PC-3 (cell line): ENCODE measurements at regions not wholly inside any gene's neighbourhood (a gene's known extent, or its start where the extent isn't known, plus 50 kb on each side); places are given as distances from the start of the nearest gene placed in this dataset.

Experiments used
- EZH2 ChIP-seq: fragments of 300-600 bp; sonication (generic); IDR thresholded peaks from one replicate; pipeline ENCODE4 v1.6.1; 2017; ENCODE audit warnings: antibody characterized with exemption, mild to moderate bottlenecking, low read length; ENCODE audit not compliant: unreplicated experiment
- EZH2phosphoT487 ChIP-seq: fragments of 300-600 bp; sonication (generic); IDR thresholded peaks from 2 replicates; pipeline ENCODE4 v1.6.1; 2018; ENCODE audit warnings: mild to moderate bottlenecking, antibody characterized with exemption, low read length, borderline replicate concordance
- TF ChIP-seq, protein P1 (sequence below): fragments of 300-600 bp; sonication (generic); conservative IDR thresholded peaks from 2 replicates; pipeline ENCODE4 v1.5.1; 2017; ENCODE audit warnings: antibody characterized with exemption, low read depth, mild to moderate bottlenecking, low read length

DNA sequence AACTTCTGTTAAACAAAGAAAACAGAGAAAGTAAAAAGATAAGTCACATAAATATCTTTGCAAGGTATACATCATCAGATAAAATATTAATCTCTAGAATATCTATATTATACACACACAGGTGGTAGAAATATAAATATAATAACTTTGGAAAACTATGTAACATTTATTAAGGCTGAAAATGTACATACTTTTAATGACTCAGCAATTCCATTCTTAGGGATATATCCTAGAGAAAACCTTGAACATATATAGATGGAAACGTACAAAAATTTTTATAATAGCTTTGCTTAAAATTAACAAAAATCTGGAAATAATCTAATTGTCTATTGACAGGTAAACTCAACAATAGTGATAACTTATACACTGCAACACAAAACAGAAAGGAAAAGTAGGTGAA, 381.3 kb downstream of the GPD2 start:
- TF ChIP-seq, protein P1, sequence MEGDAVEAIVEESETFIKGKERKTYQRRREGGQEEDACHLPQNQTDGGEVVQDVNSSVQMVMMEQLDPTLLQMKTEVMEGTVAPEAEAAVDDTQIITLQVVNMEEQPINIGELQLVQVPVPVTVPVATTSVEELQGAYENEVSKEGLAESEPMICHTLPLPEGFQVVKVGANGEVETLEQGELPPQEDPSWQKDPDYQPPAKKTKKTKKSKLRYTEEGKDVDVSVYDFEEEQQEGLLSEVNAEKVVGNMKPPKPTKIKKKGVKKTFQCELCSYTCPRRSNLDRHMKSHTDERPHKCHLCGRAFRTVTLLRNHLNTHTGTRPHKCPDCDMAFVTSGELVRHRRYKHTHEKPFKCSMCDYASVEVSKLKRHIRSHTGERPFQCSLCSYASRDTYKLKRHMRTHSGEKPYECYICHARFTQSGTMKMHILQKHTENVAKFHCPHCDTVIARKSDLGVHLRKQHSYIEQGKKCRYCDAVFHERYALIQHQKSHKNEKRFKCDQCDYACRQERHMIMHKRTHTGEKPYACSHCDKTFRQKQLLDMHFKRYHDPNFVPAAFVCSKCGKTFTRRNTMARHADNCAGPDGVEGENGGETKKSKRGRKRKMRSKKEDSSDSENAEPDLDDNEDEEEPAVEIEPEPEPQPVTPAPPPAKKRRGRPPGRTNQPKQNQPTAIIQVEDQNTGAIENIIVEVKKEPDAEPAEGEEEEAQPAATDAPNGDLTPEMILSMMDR = no peak
- TF ChIP-seq EZH2 (no peak), EZH2phosphoT487 (no peak)
